ENCODE measurements at regions not wholly inside any gene's neighbourhood (a gene's known extent, or its start where the extent isn't known, plus 50 kb on each side); places are given as distances from the start of the nearest gene placed in this dataset.

GRCh38 chr12:68078737-68079136 lies 80.8 kb downstream of the IFNG start:
- POLR2A ChIA-PET: no interaction called here

GRCh38 chr12:68075416-68075815 lies 84.1 kb downstream of the IFNG start:
- DNase-seq (ENCODE audit: low read depth, low spot score): no peak
- no peak overlapping the region for H3K4me3 ChIP-seq (ENCODE audit: low read depth, low read length)
- ChIA-PET POLR2A (no interaction called here), CTCF (interaction anchor here (0.6 kb wide), 1 partner anchor 35 kb away, joined by 3 read pairs; no protein-coding TSS in a partner anchor)
- TF ChIP-seq CTCF (IDR thresholded peaks at IDR 0.05; ENCODE audit: insufficient read depth, low read length, missing control alignments): no peak

More at GRCh38 chr12:68078737-68079136, 80.8 kb downstream of the IFNG start:
- CTCF ChIA-PET: no interaction called here
- DNase-seq (ENCODE audit: low read depth, low spot score): no peak
- H3K4me3 ChIP-seq (ENCODE audit: low read depth, low read length): no peak overlapping the region
- TF ChIP-seq CTCF (IDR thresholded peaks at IDR 0.05; ENCODE audit: insufficient read depth, low read length, missing control alignments): no peak

- TF ChIP-seq CTCF (IDR thresholded peaks at IDR 0.05; ENCODE audit: insufficient read depth, low read length, missing control alignments): no peak
- ChIA-PET POLR2A (no interaction called here), CTCF (no interaction called here)
- DNase-seq (ENCODE audit: low read depth, low spot score): no peak
- H3K4me3 ChIP-seq (ENCODE audit: low read depth, low read length): no peak overlapping the region
These were observed 85.1 kb downstream of the IFNG start for GRCh38 chr12:68074306-68075027.

GRCh38 chr12:68070957-68071356 lies 81.7 kb downstream of the IFNG-AS1 start:
- ChIA-PET POLR2A (no interaction called here), CTCF (no interaction called here)
- no peak for DNase-seq (ENCODE audit: low read depth, low spot score)
- no peak overlapping the region for H3K4me3 ChIP-seq (ENCODE audit: low read depth, low read length)
- no peak for TF ChIP-seq CTCF (IDR thresholded peaks at IDR 0.05; ENCODE audit: insufficient read depth, low read length, missing control alignments)

All from AG04449 (cell line).